Skin of body (tissue), 1 donor: ENCODE measurements at regions not wholly inside any gene's neighbourhood (a gene's known extent, or its start where the extent isn't known, plus 50 kb on each side); places are given as distances from the start of the nearest gene placed in this dataset.

Experiments used
- DNase-seq: peaks from one replicate; lab custom pipeline; 2025; lab: John Stamatoyannopoulos, UW

- DNase-seq: no peak
Observed at GRCh38 chr6:130314271-130314670, 51.5 kb upstream of the TMEM200A start.

- DNase-seq: no peak
Observed at GRCh38 chr6:130313206-130313605, 52.6 kb upstream of the TMEM200A start.

GRCh38 chr6:130309028-130309427 lies 56.8 kb upstream of the TMEM200A start:
- DNase-seq: no peak

GRCh38 chr6:130307752-130308361 lies 58.0 kb upstream of the TMEM200A start:
- peak; percentile 27 for DNase-seq

- no peak for DNase-seq
Observed at GRCh38 chr6:130306377-130306776, 59.4 kb upstream of the TMEM200A start.

GRCh38 chr6:130303431-130303830 lies 62.4 kb upstream of the TMEM200A start:
- DNase-seq: peak; percentile 75

GRCh38 chr6:130298258-130298657 lies 67.6 kb upstream of the TMEM200A start:
- no peak for DNase-seq

GRCh38 chr6:130296854-130297253 lies 69.0 kb upstream of the TMEM200A start:
- DNase-seq: no peak

- DNase-seq: no peak
Observed at GRCh38 chr6:130293800-130294199, 71.0 kb upstream of the SAMD3 start.

- DNase-seq: no peak
Observed at GRCh38 chr6:130288065-130288464, 65.3 kb upstream of the SAMD3 start.

- peak; percentile 19 for DNase-seq
Observed at GRCh38 chr6:130282234-130282995, 59.7 kb upstream of the SAMD3 start.

GRCh38 chr6:130276507-130276906 lies 53.8 kb upstream of the SAMD3 start:
- DNase-seq: no peak

- DNase-seq: no peak
Observed at GRCh38 chr6:130274007-130274406, 51.3 kb upstream of the SAMD3 start.
